Caco-2 (cell line): ENCODE measurements at regions not wholly inside any gene's neighbourhood (a gene's known extent, or its start where the extent isn't known, plus 50 kb on each side); places are given as distances from the start of the nearest gene placed in this dataset.

Experiments
- BruUV-seq: library from RNA; stranded (reverse); fragments of 400-500 nt; replicated peaks from 2 replicates; lab custom pipeline; 2021; lab: Mats Ljungman, UMichigan
- CTCF ChIA-PET: fragments of 300-600 bp; sonication (Branson Sonifier 250); formaldehyde crosslinking; loops from one replicate; lab custom pipeline; 2022; ENCODE audit warnings: antibody characterized with exemption; lab: Charles Lee
- POLR2A ChIA-PET: fragments of 300-600 bp; sonication (Branson Sonifier 250); formaldehyde crosslinking; loops from one replicate; lab custom pipeline; 2022; ENCODE audit warnings: antibody characterized with exemption; lab: Charles Lee
- DNase-seq, 2 experiments: peaks; one replicate each; pipeline versions ENCODE4 v3.0.0 to v3.0.0-alpha.2; 2020 to 2022
- H3K27me3 ChIP-seq: replicated peaks from 2 replicates; pipeline ENCODE4 v1.6.0; 2011; ENCODE audit warnings: low read length; ENCODE audit not compliant: control insufficient read depth, insufficient read depth
- H3K36me3 ChIP-seq: 2 replicates; pipeline ENCODE4 v1.5.1; 2011; ENCODE audit warnings: low read length; ENCODE audit not compliant: control insufficient read depth, insufficient read depth
- H3K4me1 ChIP-seq: fragments of 250-450 bp; sonication (Bioruptor Pico); 2 replicates; pipeline ENCODE4 v1.5.1; 2020; ENCODE audit warnings: mild to moderate bottlenecking
- H3K4me3 ChIP-seq: 2 replicates; pipeline ENCODE4 v1.5.1; 2011; ENCODE audit warnings: low read depth, mild to moderate bottlenecking, control low read depth, low read length
- H3K9me3 ChIP-seq: fragments of 250-450 bp; sonication (Bioruptor Pico); 2 replicates; pipeline ENCODE4 v1.5.1; 2020; ENCODE audit warnings: mild to moderate bottlenecking, moderate library complexity
- H3K27ac Mint-ChIP-seq: one replicate; pipeline ENCODE4 v1.8.0; 2022; ENCODE audit warnings: mixed read lengths; ENCODE audit not compliant: unreplicated experiment
- H3K27me3 Mint-ChIP-seq: one replicate; pipeline ENCODE4 v1.8.0; 2022; ENCODE audit warnings: mixed read lengths; ENCODE audit not compliant: insufficient read depth, unreplicated experiment
- H3K36me3 Mint-ChIP-seq: one replicate; pipeline ENCODE4 v1.8.0; 2022; ENCODE audit warnings: mild to moderate bottlenecking, mixed read lengths; ENCODE audit not compliant: insufficient read depth, unreplicated experiment
- H3K4me1 Mint-ChIP-seq: one replicate; pipeline ENCODE4 v1.8.0; 2022; ENCODE audit warnings: low read depth, mixed read lengths; ENCODE audit not compliant: unreplicated experiment
- H3K4me3 Mint-ChIP-seq: one replicate; pipeline ENCODE4 v1.8.0; 2022; ENCODE audit warnings: mild to moderate bottlenecking, moderate library complexity, mixed read lengths; ENCODE audit not compliant: unreplicated experiment
- H3K9me3 Mint-ChIP-seq: one replicate; pipeline ENCODE4 v1.8.0; 2022; ENCODE audit warnings: mixed read lengths; ENCODE audit not compliant: unreplicated experiment
- CTCF ChIP-seq, 2 experiments: fragments of 200-600 bp in 1 of 2; IDR thresholded peaks; 1 replicate in 1 of 2; 2 replicates in 1 of 2; pipeline versions ENCODE4 v1.5.1 to v1.8.0; 2011 to 2022; ENCODE audit warnings: antibody characterized with exemption in 1 of 2, control low read depth in 1 of 2, inconsistent platforms in 1 of 2, low read depth in 1 of 2, low read length in 1 of 2, mild to moderate bottlenecking in 1 of 2, moderate library complexity in 1 of 2; ENCODE audit not compliant: insufficient read depth in 1 of 2, severe bottlenecking in 1 of 2, unreplicated experiment in 1 of 2
- intact Hi-C: fragments of 100-400 bp; cut with micrococcal nuclease; formaldehyde crosslinking; loops from one replicate; pipeline ENCODE4 v1.10.0; 2022; ENCODE audit not compliant: unreplicated experiment

GRCh38 chr3:146732325-146732724 lies 127.2 kb upstream of the PLSCR5 start:
- no peaks in the 10 kb centered on the region for H3K9me3 ChIP-seq
- H3K4me3 ChIP-seq: no peak overlapping the region
- BruUV-seq: no TSS peak
- ChIA-PET POLR2A (no interaction called here), CTCF (no interaction called here)
- H3K27me3 Mint-ChIP-seq: peaks cover 9% of the 10 kb centered on the region
- intact Hi-C loops: no loop called here
- H3K36me3 Mint-ChIP-seq: no peaks in the 10 kb centered on the region
- H3K9me3 Mint-ChIP-seq: no peaks in the 10 kb centered on the region
- TF ChIP-seq CTCF (IDR thresholded peaks at IDR 0.05; ENCODE audit: insufficient read depth in 1 of 2, low read depth in 1 of 2, low read length in 1 of 2, severe bottlenecking in 1 of 2, unreplicated experiment in 1 of 2): no peak
- H3K4me1 ChIP-seq: no peaks in the 10 kb centered on the region
- H3K4me3 Mint-ChIP-seq: no peak overlapping the region
- no peaks in the 10 kb centered on the region for H3K36me3 ChIP-seq
- DNase-seq: no peak
- no peak overlapping the region for H3K27ac Mint-ChIP-seq
- no peaks in the 10 kb centered on the region for H3K4me1 Mint-ChIP-seq
- H3K27me3 ChIP-seq: no peaks in the 10 kb centered on the region

- Histone ChIP-seq H3K9me3 (no peaks in the 10 kb centered on the region), H3K36me3 (no peaks in the 10 kb centered on the region), H3K4me3 (no peak overlapping the region), H3K27me3 (no peaks in the 10 kb centered on the region), H3K4me1 (no peaks in the 10 kb centered on the region)
- intact Hi-C loops: no loop called here
- ChIA-PET POLR2A (no interaction called here), CTCF (no interaction called here)
- no peaks in the 10 kb centered on the region for H3K9me3 Mint-ChIP-seq
- no peak for TF ChIP-seq CTCF (IDR thresholded peaks at IDR 0.05; ENCODE audit: insufficient read depth in 1 of 2, low read depth in 1 of 2, low read length in 1 of 2, severe bottlenecking in 1 of 2, unreplicated experiment in 1 of 2)
- H3K4me3 Mint-ChIP-seq: no peak overlapping the region
- H3K27ac Mint-ChIP-seq: no peak overlapping the region
- H3K36me3 Mint-ChIP-seq: no peaks in the 10 kb centered on the region
- BruUV-seq: no TSS peak
- no peak for DNase-seq
- no peaks in the 10 kb centered on the region for H3K4me1 Mint-ChIP-seq
- no peaks in the 10 kb centered on the region for H3K27me3 Mint-ChIP-seq
Observed at GRCh38 chr3:146715170-146715569, 110.0 kb upstream of the PLSCR5 start.

- intact Hi-C loops: no loop called here
- no peaks in the 10 kb centered on the region for H3K27me3 Mint-ChIP-seq
- H3K36me3 Mint-ChIP-seq: no peaks in the 10 kb centered on the region
- BruUV-seq: no TSS peak
- H3K27ac Mint-ChIP-seq: no peak overlapping the region
- H3K4me1 ChIP-seq: no peaks in the 10 kb centered on the region
- H3K27me3 ChIP-seq: no peaks in the 10 kb centered on the region
- no peak for TF ChIP-seq CTCF (IDR thresholded peaks at IDR 0.05; ENCODE audit: insufficient read depth in 1 of 2, low read depth in 1 of 2, low read length in 1 of 2, severe bottlenecking in 1 of 2, unreplicated experiment in 1 of 2)
- no peak overlapping the region for H3K4me3 ChIP-seq
- ChIA-PET POLR2A (no interaction called here), CTCF (no interaction called here)
- H3K9me3 ChIP-seq: no peaks in the 10 kb centered on the region
- H3K9me3 Mint-ChIP-seq: no peaks in the 10 kb centered on the region
- no peak overlapping the region for H3K4me3 Mint-ChIP-seq
- no peaks in the 10 kb centered on the region for H3K4me1 Mint-ChIP-seq
- no peaks in the 10 kb centered on the region for H3K36me3 ChIP-seq
- DNase-seq: no peak
Observed at GRCh38 chr3:146712806-146713205, 107.7 kb upstream of the PLSCR5 start.
